T-cell (primary cell): ENCODE measurements at regions not wholly inside any gene's neighbourhood (a gene's known extent, or its start where the extent isn't known, plus 50 kb on each side); places are given as distances from the start of the nearest gene placed in this dataset.

ENCODE experiments used
- ATAC-seq, 4 experiments: fragments of 200-7000 bp in 3 of 4; fragments of 150-1000 bp in 1 of 4; cut with Tn5 transposase; replicated peaks in 1 of 4; 1 replicate in 3 of 4; 2 replicates in 1 of 4; pipeline ENCODE4 v1.10.0; 2021; ENCODE audit warnings: moderate library complexity in 3 of 4, mild to moderate bottlenecking in 2 of 4, moderate number of reproducible peaks in 1 of 4
- CTCF ChIA-PET, 2 donors: fragments of 300-600 bp; sonication (Branson Sonifier 250); formaldehyde crosslinking; loops; one replicate each; lab custom pipeline; 2022; ENCODE audit warnings: antibody characterized with exemption in 2 of 2; lab: Charles Lee
- POLR2A ChIA-PET, 2 donors: fragments of 300-600 bp; sonication (Branson Sonifier 250); formaldehyde crosslinking; loops; one replicate each; lab custom pipeline; 2022; ENCODE audit warnings: antibody characterized with exemption in 2 of 2; lab: Charles Lee
- DNase-seq, 35 experiments: peaks; one replicate each; pipeline versions ENCODE4 v3.0.0 to v3.0.0-alpha.2; 2013 to 2023
- H3K27ac ChIP-seq: one replicate; pipeline ENCODE4 v1.5.1; 2013; ENCODE audit warnings: low read length
- H3K27me3 ChIP-seq, 2 experiments: replicated peaks in 1 of 2; 1 replicate in 1 of 2; 2 replicates in 1 of 2; pipeline versions ENCODE4 v1.6.1 to v1.7.0; 2013; ENCODE audit warnings: low read length in 1 of 2, mixed read lengths in 1 of 2; ENCODE audit not compliant: control insufficient read depth in 2 of 2, insufficient read depth in 2 of 2; ENCODE audit errors: extremely low read depth in 1 of 2
- H3K36me3 ChIP-seq, 2 donors: 1 replicate in 1 of 2; 2 replicates in 1 of 2; pipeline versions ENCODE4 v1.6.1 to v1.7.0; 2013; ENCODE audit warnings: low read length in 1 of 2; ENCODE audit not compliant: control insufficient read depth in 2 of 2, insufficient read depth in 1 of 2; ENCODE audit errors: extremely low read depth in 1 of 2
- H3K4me1 ChIP-seq, 2 experiments: 1 replicate in 1 of 2; 2 replicates in 1 of 2; pipeline versions ENCODE4 v1.6.1 to v1.7.0; 2013; ENCODE audit warnings: low read length in 2 of 2, mixed read lengths in 1 of 2; ENCODE audit not compliant: insufficient read depth in 2 of 2, control insufficient read depth in 1 of 2; ENCODE audit errors: extremely low read depth in 1 of 2
- H3K4me3 ChIP-seq, 2 donors: 1 replicate in 1 of 2; 2 replicates in 1 of 2; pipeline versions ENCODE4 v1.5.1 to v1.7.0; 2013; ENCODE audit warnings: mild to moderate bottlenecking in 2 of 2, low read length in 1 of 2, moderate library complexity in 1 of 2; ENCODE audit not compliant: control insufficient read depth in 1 of 2; ENCODE audit errors: extremely low read depth in 1 of 2
- H3K9me3 ChIP-seq: 2 replicates; pipeline ENCODE4 v1.7.0; 2013
- H3K27ac Mint-ChIP-seq, 2 donors: one replicate each; pipeline ENCODE4 v1.8.0; 2020 to 2021; ENCODE audit warnings: mild to moderate bottlenecking in 2 of 2, mixed read lengths in 2 of 2
- H3K27me3 Mint-ChIP-seq, 2 donors: one replicate each; pipeline ENCODE4 v1.8.0; 2021 to 2022; ENCODE audit warnings: mixed read lengths in 2 of 2
- H3K36me3 Mint-ChIP-seq: one replicate; pipeline ENCODE4 v1.8.0; 2021; ENCODE audit warnings: mixed read lengths
- H3K4me1 Mint-ChIP-seq, 3 donors: one replicate each; pipeline ENCODE4 v1.8.0; 2020 to 2022; ENCODE audit warnings: mixed read lengths in 3 of 3, mild to moderate bottlenecking in 1 of 3
- H3K4me3 Mint-ChIP-seq, 3 donors: one replicate each; pipeline ENCODE4 v1.8.0; 2020 to 2022; ENCODE audit warnings: mild to moderate bottlenecking in 3 of 3, mixed read lengths in 3 of 3, moderate library complexity in 3 of 3
- H3K9me3 Mint-ChIP-seq, 3 donors: one replicate each; pipeline ENCODE4 v1.8.0; 2020 to 2022; ENCODE audit warnings: mixed read lengths in 3 of 3
- WGBS: methylation state at CpG from one replicate; pipeline ENCODE4 v1.1.5; 2013; ENCODE audit warnings: missing lambda C conversion rate; ENCODE audit not compliant: insufficient coverage; 5-methylcytosine and 5-hydroxymethylcytosine counted together

DNA sequence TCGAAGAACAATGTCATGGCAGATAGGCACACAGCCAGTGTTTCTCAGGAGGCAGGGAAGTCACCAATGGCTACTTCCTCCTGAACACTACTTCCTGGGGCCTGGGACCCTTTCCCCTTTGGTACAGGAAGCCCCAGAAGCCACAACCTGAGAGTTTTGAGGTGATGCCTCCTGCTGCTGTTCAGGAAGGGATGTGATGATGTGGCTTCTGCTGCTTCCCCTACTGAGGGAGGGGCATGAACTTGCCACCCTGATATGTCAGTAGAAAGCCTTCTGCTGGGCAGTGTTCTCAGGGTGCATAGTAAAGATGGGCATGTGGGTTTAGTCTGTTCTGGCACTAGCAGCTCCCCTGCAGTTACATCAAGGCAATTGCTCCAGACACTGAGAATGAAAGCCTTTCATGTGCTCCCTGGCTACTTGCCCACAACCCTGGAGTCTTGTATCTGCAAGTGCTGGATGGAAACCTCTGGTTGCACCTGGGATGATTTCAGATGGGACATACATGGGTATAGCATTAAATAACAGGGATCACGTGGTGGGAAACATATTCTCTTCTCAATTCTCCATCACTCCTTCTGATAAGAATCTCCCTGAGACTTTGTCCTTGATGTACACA is 69.3 kb downstream of the ADRA2A start:
- peaks cover 11 to 13% (median 12%) of the 10 kb centered on the region in 3 donors for H3K4me1 Mint-ChIP-seq
- H3K4me3 Mint-ChIP-seq = no peak overlapping the region
- no peaks in the 10 kb centered on the region for H3K9me3 Mint-ChIP-seq
- H3K27me3 ChIP-seq = peaks cover 0 to 13% of the 10 kb centered on the region in 2 experiments
- no peaks in the 10 kb centered on the region for H3K36me3 ChIP-seq
- H3K27ac ChIP-seq = no peak overlapping the region
- peaks cover 0 to 8% of the 10 kb centered on the region in 2 experiments for H3K4me1 ChIP-seq
- no peak overlapping the region for H3K4me3 ChIP-seq
- H3K27ac Mint-ChIP-seq = no peak overlapping the region
- DNase-seq (peak in 1 of 35 experiments; percentile 2), ATAC-seq (peak in 2 of 4 experiments; percentile 27 to 42)
- no peaks in the 10 kb centered on the region for H3K9me3 ChIP-seq
- peaks cover 23 to 40% of the 10 kb centered on the region in 2 donors for H3K27me3 Mint-ChIP-seq
- no peaks in the 10 kb centered on the region for H3K36me3 Mint-ChIP-seq
- ChIA-PET CTCF (no interaction called here), POLR2A (no interaction called here)
- no CpG with 5 or more reads among the region's 2 CpGs for WGBS

DNA sequence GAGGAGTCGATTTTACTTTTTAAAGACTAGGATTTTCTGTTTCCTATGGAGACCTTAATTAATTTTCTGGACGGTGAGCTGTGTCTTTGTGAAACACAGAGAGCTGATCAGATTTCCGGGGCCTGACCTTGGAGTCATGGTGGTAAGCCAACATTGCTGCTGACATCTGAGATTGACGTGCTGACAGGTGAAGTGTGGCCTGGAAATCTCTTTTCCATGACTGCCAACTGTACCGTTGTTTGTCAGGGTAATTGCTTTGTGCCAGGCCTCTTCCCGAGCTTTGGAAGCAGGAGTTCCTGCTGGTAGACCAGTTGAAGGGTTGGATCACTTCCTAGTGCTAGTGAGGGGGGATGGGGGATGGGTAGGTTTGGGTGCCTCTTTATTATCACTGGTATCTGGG is 71.2 kb downstream of the ADRA2A start:
- Mint-ChIP-seq H3K27ac (no peak overlapping the region), H3K36me3 (no peaks in the 10 kb centered on the region), H3K4me1 (peaks cover 11 to 13% (median 12%) of the 10 kb centered on the region in 3 donors), H3K4me3 (no peak overlapping the region), H3K9me3 (no peaks in the 10 kb centered on the region), H3K27me3 (peaks cover 23 to 27% of the 10 kb centered on the region in 2 donors)
- ChIA-PET POLR2A (no interaction called here), CTCF (no interaction called here)
- no peaks in the 10 kb centered on the region for H3K36me3 ChIP-seq
- H3K27me3 ChIP-seq = peaks cover 0 to 10% of the 10 kb centered on the region in 2 experiments
- DNase-seq (no peak), ATAC-seq (no peak)
- WGBS = 72% methylated on average over 6 of the region's 6 CpGs
- no peaks in the 10 kb centered on the region for H3K9me3 ChIP-seq
- H3K4me3 ChIP-seq = no peak overlapping the region
- no peak overlapping the region for H3K27ac ChIP-seq
- H3K4me1 ChIP-seq = peaks cover 0 to 8% of the 10 kb centered on the region in 2 experiments

GRCh38 chr10:111148440-111148839 is 71.6 kb downstream of the ADRA2A start:
- no peaks in the 10 kb centered on the region for H3K36me3 Mint-ChIP-seq
- H3K27ac Mint-ChIP-seq = no peak overlapping the region
- WGBS = 76% methylated on average over 7 of the region's 7 CpGs
- H3K4me3 ChIP-seq = no peak overlapping the region
- no peak overlapping the region for H3K27ac ChIP-seq
- no peaks in the 10 kb centered on the region for H3K9me3 ChIP-seq
- ChIA-PET POLR2A (no interaction called here), CTCF (no interaction called here)
- H3K27me3 Mint-ChIP-seq = peaks cover 23 to 28% of the 10 kb centered on the region in 2 donors
- peaks cover 11 to 13% (median 12%) of the 10 kb centered on the region in 3 donors for H3K4me1 Mint-ChIP-seq
- H3K27me3 ChIP-seq = peaks cover 0 to 9% of the 10 kb centered on the region in 2 experiments
- H3K4me3 Mint-ChIP-seq = no peak overlapping the region
- H3K9me3 Mint-ChIP-seq = no peaks in the 10 kb centered on the region
- H3K36me3 ChIP-seq = no peaks in the 10 kb centered on the region
- DNase-seq (no peak), ATAC-seq (no peak)
- peaks cover 0 to 8% of the 10 kb centered on the region in 2 experiments for H3K4me1 ChIP-seq

DNA sequence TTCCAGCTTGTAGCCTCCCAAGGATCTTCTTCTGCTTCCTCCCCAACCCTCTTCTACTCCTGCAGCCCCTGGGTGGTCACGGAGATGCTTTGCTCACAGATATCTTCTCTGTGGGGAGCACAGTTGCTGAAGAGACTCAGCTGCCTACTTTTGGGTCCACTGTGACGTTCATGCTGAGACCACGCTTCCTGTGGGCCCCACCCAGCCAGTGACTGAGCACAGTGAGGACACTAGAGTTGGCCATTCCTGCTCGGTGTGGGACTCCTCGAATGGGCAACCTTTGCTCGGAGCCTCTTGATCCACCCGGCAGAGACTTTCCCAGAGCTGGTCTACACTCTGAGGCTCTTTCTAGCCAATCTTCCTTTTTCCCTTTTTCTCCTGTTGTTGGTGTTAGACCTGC is 73.9 kb downstream of the ADRA2A start:
- ChIA-PET POLR2A (no interaction called here), CTCF (no interaction called here)
- H3K27me3 ChIP-seq = peaks cover 0 to 9% of the 10 kb centered on the region in 2 experiments
- no peak for ATAC-seq
- WGBS = 77% methylated on average over 7 of the region's 7 CpGs
- no peak overlapping the region for H3K27ac Mint-ChIP-seq
- no peak overlapping the region for H3K4me3 ChIP-seq
- H3K27ac ChIP-seq = no peak overlapping the region
- H3K36me3 Mint-ChIP-seq = no peaks in the 10 kb centered on the region
- no peak for DNase-seq
- no peaks in the 10 kb centered on the region for H3K9me3 ChIP-seq
- H3K27me3 Mint-ChIP-seq = peaks cover 35 to 40% of the 10 kb centered on the region in 2 donors
- no peaks in the 10 kb centered on the region for H3K36me3 ChIP-seq
- peaks cover 11 to 12% (median 12%) of the 10 kb centered on the region in 3 donors for H3K4me1 Mint-ChIP-seq
- H3K9me3 Mint-ChIP-seq = no peaks in the 10 kb centered on the region
- H3K4me1 ChIP-seq = peaks cover 0 to 8% of the 10 kb centered on the region in 2 experiments
- no peak overlapping the region for H3K4me3 Mint-ChIP-seq

DNA sequence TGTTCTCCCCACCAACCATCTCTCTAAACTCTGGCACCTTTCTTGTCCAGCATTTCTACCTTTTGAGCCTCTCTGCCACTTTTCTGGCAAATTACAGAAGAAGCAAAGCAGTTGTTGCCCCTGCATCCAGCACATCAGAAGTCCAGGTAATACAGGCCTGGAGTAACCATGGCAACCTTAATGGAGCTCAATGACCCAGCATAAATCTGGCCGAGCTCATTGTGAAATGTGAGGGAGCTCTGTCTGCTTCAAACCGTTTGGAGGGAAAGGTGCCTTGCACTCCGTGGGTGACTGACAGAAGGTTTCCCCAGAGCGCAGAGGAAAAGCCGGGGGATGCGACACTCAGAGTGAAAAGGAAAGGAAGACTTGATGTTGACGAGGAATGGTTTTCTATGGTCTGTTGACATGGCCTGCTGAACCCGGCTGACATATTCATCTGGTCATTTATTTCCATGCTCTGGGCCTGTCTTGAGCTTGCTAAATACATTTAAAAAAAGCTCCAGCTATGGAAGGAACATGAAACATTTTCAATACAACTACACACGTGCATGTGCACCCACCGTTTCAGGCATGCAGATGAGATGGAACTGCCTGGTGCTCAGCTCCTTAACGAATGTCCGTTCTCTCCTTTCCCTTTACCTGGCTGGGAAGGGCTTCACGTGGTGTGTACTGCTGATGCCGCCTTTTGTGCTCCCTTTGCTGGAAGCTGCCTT is 74.9 kb downstream of the ADRA2A start:
- no peak overlapping the region for H3K27ac ChIP-seq
- Mint-ChIP-seq H3K36me3 (no peaks in the 10 kb centered on the region), H3K9me3 (no peaks in the 10 kb centered on the region), H3K27ac (no peak overlapping the region), H3K27me3 (peaks cover 43 to 48% of the 10 kb centered on the region in 2 donors), H3K4me1 (peaks cover 2% of the 10 kb centered on the region in 3 donors), H3K4me3 (no peak overlapping the region)
- H3K27me3 ChIP-seq = peaks cover 0 to 9% of the 10 kb centered on the region in 2 experiments
- no peak overlapping the region for H3K4me3 ChIP-seq
- ChIA-PET POLR2A (no interaction called here), CTCF (no interaction called here)
- H3K36me3 ChIP-seq = no peaks in the 10 kb centered on the region
- no peaks in the 10 kb centered on the region for H3K9me3 ChIP-seq
- WGBS = 81% methylated on average over 14 of the region's 14 CpGs
- DNase-seq = no peak
- no peaks in the 10 kb centered on the region for H3K4me1 ChIP-seq
- no peak for ATAC-seq

DNA sequence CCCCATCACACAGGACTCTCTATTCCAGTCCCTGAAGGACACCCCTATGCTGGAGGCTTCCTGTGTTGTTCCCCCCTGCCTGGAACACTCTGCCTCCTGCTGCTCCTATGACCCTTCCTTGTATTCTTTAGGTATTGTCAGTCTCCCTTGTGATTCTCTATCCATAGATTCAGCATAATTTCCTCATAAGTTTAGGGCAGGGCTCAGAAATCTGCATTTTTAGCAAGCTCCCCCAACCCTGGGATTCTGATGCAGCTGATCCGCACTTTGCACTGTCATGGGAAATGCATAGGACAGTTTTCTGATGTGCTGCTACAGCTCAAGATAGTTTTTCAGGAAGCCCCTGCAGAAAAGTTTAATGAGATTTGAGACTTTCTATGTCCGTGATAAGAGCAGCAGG is 79.9 kb downstream of the ADRA2A start:
- Histone ChIP-seq H3K36me3 (no peaks in the 10 kb centered on the region), H3K9me3 (no peaks in the 10 kb centered on the region), H3K27ac (no peak overlapping the region), H3K4me1 (no peaks in the 10 kb centered on the region), H3K4me3 (no peak overlapping the region), H3K27me3 (peaks cover 0 to 6% of the 10 kb centered on the region in 2 experiments)
- WGBS = 75% methylated on average over 2 of the region's 2 CpGs
- peaks cover 41 to 49% of the 10 kb centered on the region in 2 donors for H3K27me3 Mint-ChIP-seq
- H3K27ac Mint-ChIP-seq = no peak overlapping the region
- POLR2A ChIA-PET = no interaction called here
- no peak overlapping the region for H3K4me3 Mint-ChIP-seq
- CTCF ChIA-PET = no interaction called here
- DNase-seq (no peak), ATAC-seq (no peak)
- no peaks in the 10 kb centered on the region for H3K4me1 Mint-ChIP-seq
- H3K36me3 Mint-ChIP-seq = no peaks in the 10 kb centered on the region
- peaks cover 0 to 4% (median 0%) of the 10 kb centered on the region in 3 donors for H3K9me3 Mint-ChIP-seq
